Neutrophil (primary cell): ENCODE measurements at regions not wholly inside any gene's neighbourhood (a gene's known extent, or its start where the extent isn't known, plus 50 kb on each side); places are given as distances from the start of the nearest gene placed in this dataset.

Experiments
- H3K27ac ChIP-seq: fragments of 200-600 bp; sonication (generic); 2 replicates; pipeline ENCODE4 v1.5.1; 2016; ENCODE audit warnings: mild to moderate bottlenecking, moderate library complexity
- H3K27me3 ChIP-seq: fragments of 200-600 bp; sonication (generic); 2 replicates; pipeline ENCODE4 v1.6.0; 2016; ENCODE audit warnings: mild to moderate bottlenecking
- H3K36me3 ChIP-seq: fragments of 200-600 bp; sonication (generic); 2 replicates; pipeline ENCODE4 v1.5.1; 2017
- H3K4me1 ChIP-seq, 2 experiments: fragments of 200-600 bp in 1 of 2; sonication (generic) in 1 of 2; 1 replicate in 1 of 2; 2 replicates in 1 of 2; pipeline versions ENCODE4 v1.5.1 to v1.6.1; 2013 to 2016; ENCODE audit warnings: low read depth in 1 of 2, low read length in 1 of 2, mild to moderate bottlenecking in 1 of 2, moderate library complexity in 1 of 2; ENCODE audit not compliant: control insufficient read depth in 1 of 2, insufficient read depth in 1 of 2
- H3K4me3 ChIP-seq, 2 experiments: fragments of 200-600 bp in 1 of 2; sonication (generic) in 1 of 2; 1 replicate in 1 of 2; 2 replicates in 1 of 2; pipeline ENCODE4 v1.5.1; 2013 to 2016; ENCODE audit warnings: low read depth in 1 of 2, low read length in 1 of 2, mild to moderate bottlenecking in 1 of 2, moderate library complexity in 1 of 2
- H3K9me3 ChIP-seq: fragments of 200-600 bp; sonication (generic); 2 replicates; pipeline ENCODE4 v1.5.1; 2016
- CTCF ChIP-seq: fragments of 200-600 bp; sonication (generic); IDR thresholded peaks from 2 replicates; pipeline ENCODE4 v1.5.1; 2016; ENCODE audit warnings: antibody characterized with exemption

- no peaks in the 10 kb centered on the region for H3K9me3 ChIP-seq
- H3K4me3 ChIP-seq: no peak overlapping the region
- no peaks in the 10 kb centered on the region for H3K4me1 ChIP-seq
- H3K36me3 ChIP-seq: no peaks in the 10 kb centered on the region
- H3K27ac ChIP-seq: no peak overlapping the region
- no peak for TF ChIP-seq CTCF
- H3K27me3 ChIP-seq: no peaks in the 10 kb centered on the region
Measured at GRCh38 chr13:76148926-76149325, 512.8 kb downstream of the LMO7 start.

GRCh38 chr13:76148374-76148773, 512.2 kb downstream of the LMO7 start:
- Histone ChIP-seq H3K9me3 (no peaks in the 10 kb centered on the region), H3K36me3 (no peaks in the 10 kb centered on the region), H3K27me3 (no peaks in the 10 kb centered on the region), H3K4me3 (no peak overlapping the region), H3K4me1 (no peaks in the 10 kb centered on the region), H3K27ac (no peak overlapping the region)
- no peak for TF ChIP-seq CTCF

GRCh38 chr13:76132532-76132931, 496.4 kb downstream of the LMO7 start:
- H3K27ac ChIP-seq: no peak overlapping the region

GRCh38 chr13:76131551-76131950, 495.4 kb downstream of the LMO7 start:
- no peaks in the 10 kb centered on the region for H3K9me3 ChIP-seq
- no peak for TF ChIP-seq CTCF
- no peaks in the 10 kb centered on the region for H3K27me3 ChIP-seq
- H3K4me1 ChIP-seq: no peaks in the 10 kb centered on the region
- H3K27ac ChIP-seq: no peak overlapping the region
- H3K4me3 ChIP-seq: no peak overlapping the region
- H3K36me3 ChIP-seq: no peaks in the 10 kb centered on the region

More at GRCh38 chr13:76132532-76132931, 496.4 kb downstream of the LMO7 start:
- Histone ChIP-seq H3K9me3 (no peaks in the 10 kb centered on the region), H3K4me3 (no peak overlapping the region), H3K36me3 (no peaks in the 10 kb centered on the region), H3K4me1 (no peaks in the 10 kb centered on the region), H3K27me3 (no peaks in the 10 kb centered on the region)
- TF ChIP-seq CTCF: no peak

GRCh38 chr13:76129305-76130000, 493.3 kb downstream of the LMO7 start:
- Histone ChIP-seq H3K36me3 (no peaks in the 10 kb centered on the region), H3K27me3 (no peaks in the 10 kb centered on the region), H3K4me3 (no peak overlapping the region), H3K27ac (no peak overlapping the region), H3K4me1 (no peaks in the 10 kb centered on the region), H3K9me3 (no peaks in the 10 kb centered on the region)
- TF ChIP-seq CTCF: no peak
